GM12875 (cell line): ENCODE measurements at regions not wholly inside any gene's neighbourhood (a gene's known extent, or its start where the extent isn't known, plus 50 kb on each side); places are given as distances from the start of the nearest gene placed in this dataset.

Source experiments
- H3K4me3 ChIP-seq: one replicate; pipeline ENCODE4 v1.5.1; 2011; ENCODE audit warnings: low read depth, low read length, control low read depth
- CTCF ChIP-seq: IDR thresholded peaks from 2 replicates; pipeline ENCODE4 v1.5.1; 2011; ENCODE audit warnings: low read depth, mild to moderate bottlenecking, control low read depth, inconsistent platforms, low read length, moderate library complexity, borderline replicate concordance; ENCODE audit not compliant: insufficient read depth

- H3K4me3 ChIP-seq, result no peak overlapping the region
- TF ChIP-seq CTCF, result no peak
These were observed 278.3 kb downstream of the CHL1 start for GRCh38 chr3:474828-475227.

GRCh38 chr3:480070-480469 is 283.5 kb downstream of the CHL1 start:
- no peak overlapping the region for H3K4me3 ChIP-seq
- TF ChIP-seq CTCF, result no peak

DNA sequence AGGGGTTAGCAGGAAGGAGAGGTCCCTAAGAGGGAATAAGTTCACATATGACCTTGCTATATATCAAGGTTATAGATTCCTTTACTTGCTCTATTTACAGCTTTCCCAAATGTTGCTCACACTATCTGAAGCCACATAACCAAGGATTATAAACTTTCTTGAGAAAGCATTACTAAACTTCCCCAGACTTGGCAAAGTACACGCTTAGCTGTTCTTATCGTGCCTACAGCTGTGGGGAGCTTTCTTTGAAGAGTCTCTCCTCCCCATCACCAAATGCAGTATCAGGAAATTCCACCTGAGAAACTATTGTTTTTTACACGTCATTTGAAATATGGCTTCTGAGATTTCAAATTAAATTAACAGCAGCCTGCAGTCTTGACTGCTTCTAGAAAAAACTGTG is 284.5 kb downstream of the CHL1 start:
- no peak overlapping the region for H3K4me3 ChIP-seq
- no peak for TF ChIP-seq CTCF

- no peak overlapping the region for H3K4me3 ChIP-seq
- peak; percentile 20; the same call in 1 of the 2 replicates for TF ChIP-seq CTCF
These were observed 285.1 kb downstream of the CHL1 start for GRCh38 chr3:481680-482079.

DNA sequence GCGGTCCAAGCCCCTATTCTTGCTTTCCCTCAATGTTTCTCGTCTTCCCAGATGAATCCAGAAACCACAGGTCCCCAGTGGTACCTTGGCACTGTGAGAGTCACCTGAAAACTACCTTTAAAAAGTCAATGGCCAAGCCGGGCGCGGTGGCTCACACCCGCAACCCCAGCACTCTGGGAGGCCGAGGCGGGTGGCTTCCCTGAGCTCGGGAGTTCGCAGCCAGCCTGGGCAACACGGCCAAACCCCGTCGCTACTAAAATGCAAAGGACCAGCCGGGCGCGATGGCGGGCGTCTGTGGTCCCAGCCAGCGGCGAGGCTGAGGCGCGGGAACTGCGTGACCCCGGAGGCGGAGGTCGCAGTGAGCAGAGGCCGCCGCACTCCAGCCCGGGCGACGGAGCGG is 285.9 kb downstream of the CHL1 start:
- TF ChIP-seq CTCF, result no peak
- no peak overlapping the region for H3K4me3 ChIP-seq

GRCh38 chr3:484341-484740 is 287.8 kb downstream of the CHL1 start:
- no peak overlapping the region for H3K4me3 ChIP-seq
- TF ChIP-seq CTCF, result no peak

DNA sequence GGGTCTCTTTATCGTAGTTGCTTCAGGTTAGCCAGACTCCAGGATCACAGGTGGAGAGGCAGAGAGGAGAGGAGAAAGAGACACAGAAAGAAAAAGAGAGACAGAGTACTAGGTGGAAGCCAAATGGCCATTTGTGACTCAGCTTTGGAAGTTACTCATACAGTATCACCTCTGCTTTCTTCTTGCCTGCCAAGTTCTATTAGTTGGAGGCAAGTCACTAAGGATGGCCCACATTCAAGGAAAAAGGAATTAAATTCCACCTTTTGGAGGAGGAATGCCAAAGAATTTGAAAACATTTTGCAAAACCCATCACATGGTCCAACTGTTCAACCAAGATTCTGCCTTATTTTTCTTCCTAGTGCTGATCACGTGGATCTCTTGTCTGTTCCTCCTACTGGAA is 291.1 kb downstream of the CHL1 start:
- H3K4me3 ChIP-seq, result no peak overlapping the region
- TF ChIP-seq CTCF, result no peak
